NCI-H146 treated with DMSO at 0.1 percent for 48 hours (cell line): ENCODE measurements at regions not wholly inside any gene's neighbourhood (a gene's known extent, or its start where the extent isn't known, plus 50 kb on each side); places are given as distances from the start of the nearest gene placed in this dataset.

Experiments used
- DNase-seq: peaks from one replicate; lab custom pipeline; 2025; ENCODE audit not compliant: unreplicated experiment; lab: John Stamatoyannopoulos, UW

- no peak for DNase-seq
These were observed 82.7 kb downstream of the THAP12 start for GRCh38 chr11:76298255-76298654.

- DNase-seq: no peak
These were observed 84.0 kb downstream of the THAP12 start for GRCh38 chr11:76296731-76297542.

GRCh38 chr11:76293189-76293631, 86.9 kb upstream of the WNT11 start:
- DNase-seq: no peak

- DNase-seq: no peak
These were observed 86.4 kb upstream of the WNT11 start for GRCh38 chr11:76292583-76293188.

- DNase-seq: peak; percentile 91
These were observed 85.5 kb upstream of the WNT11 start for GRCh38 chr11:76291576-76292526.

- no peak for DNase-seq
These were observed 82.1 kb upstream of the WNT11 start for GRCh38 chr11:76288166-76288980.

- DNase-seq: no peak
These were observed 80.9 kb upstream of the WNT11 start for GRCh38 chr11:76287227-76287626.

GRCh38 chr11:76285397-76286104, 79.2 kb upstream of the WNT11 start:
- DNase-seq: no peak

- no peak for DNase-seq
These were observed 77.9 kb upstream of the WNT11 start for GRCh38 chr11:76284161-76284560.

GRCh38 chr11:76282811-76283595, 76.7 kb upstream of the WNT11 start:
- no peak for DNase-seq

- no peak for DNase-seq
These were observed 75.9 kb upstream of the WNT11 start for GRCh38 chr11:76282172-76282571.

GRCh38 chr11:76281558-76281906, 75.2 kb upstream of the WNT11 start:
- no peak for DNase-seq

- DNase-seq: no peak
These were observed 74.7 kb upstream of the WNT11 start for GRCh38 chr11:76280882-76281557.

- DNase-seq: no peak
These were observed 74.0 kb upstream of the WNT11 start for GRCh38 chr11:76280151-76280881.

- DNase-seq: peak; percentile 86
These were observed 73.3 kb upstream of the WNT11 start for GRCh38 chr11:76279646-76280045.

GRCh38 chr11:76279038-76279437, 72.7 kb upstream of the WNT11 start:
- no peak for DNase-seq

GRCh38 chr11:76278526-76278925, 72.2 kb upstream of the WNT11 start:
- no peak for DNase-seq
